HCT116 (cell line): ENCODE measurements at regions not wholly inside any gene's neighbourhood (a gene's known extent, or its start where the extent isn't known, plus 50 kb on each side); places are given as distances from the start of the nearest gene placed in this dataset.

ENCODE experiments used
- ATAC-seq: fragments of 200-7000 bp; cut with Tn5 transposase; 2 replicates; pipeline ENCODE4 v1.9.1; 2020; ENCODE audit warnings: mild to moderate bottlenecking, moderate library complexity
- BruUV-seq: library from RNA; stranded (reverse); fragments of 400-500 nt; replicated peaks from 2 replicates; lab custom pipeline; 2021; lab: Mats Ljungman, UMichigan
- CTCF ChIA-PET: fragments of 300-600 bp; sonication (Branson Sonifier 250); formaldehyde crosslinking; loops from one replicate; lab custom pipeline; 2021; ENCODE audit warnings: antibody characterized with exemption; lab: Charles Lee
- POLR2A ChIA-PET: fragments of 300-600, 350-600 bp; sonication (Branson Sonifier 250); formaldehyde crosslinking; loops from one replicate; lab custom pipeline; 2021; ENCODE audit warnings: antibody characterized with exemption; lab: Charles Lee
- RAD21 ChIA-PET, 2 experiments: fragments of 300-600 bp; sonication (Branson Sonifier 250); formaldehyde crosslinking; loops; one replicate each; lab custom pipeline; 2023; ENCODE audit warnings: low total read pairs in 2 of 2; ENCODE audit not compliant: uncharacterized antibody in 2 of 2, unreplicated experiment in 2 of 2, low non-redundant PET in 1 of 2; lab: Charles Lee
- DNase-seq: peaks from one replicate; pipeline ENCODE4 v3.0.0-alpha.2; 2010; ENCODE audit warnings: low read depth, low spot score
- H2AFZ ChIP-seq: fragments of 200-600 bp; shearing (Covaris generic), sonication (generic); 2 replicates; pipeline ENCODE4 v1.6.1; 2017; ENCODE audit warnings: low read depth, mixed run types, mixed read lengths, antibody characterized with exemption, low read length; ENCODE audit not compliant: poor library complexity, severe bottlenecking
- H3K27ac ChIP-seq: 2 replicates; pipeline ENCODE4 v1.5.1; 2012; ENCODE audit warnings: low read depth, low read length
- H3K27me3 ChIP-seq: fragments of 200-600 bp; sonication (generic); 2 replicates; pipeline ENCODE4 v1.6.1; 2016; ENCODE audit warnings: mixed run types, low read length, mixed read lengths; ENCODE audit not compliant: insufficient read depth
- H3K36me3 ChIP-seq, 2 experiments: fragments of 200-500 bp in 1 of 2; fragments of 200-600 bp in 1 of 2; sonication (Bioruptor generic) in 1 of 2; sonication (generic) in 1 of 2; 2 replicates each; pipeline versions ENCODE4 v1.5.1 to v1.6.1; 2014 to 2016; ENCODE audit warnings: low read length in 2 of 2, inconsistent platforms in 1 of 2, mixed read lengths in 1 of 2, mixed run types in 1 of 2; ENCODE audit not compliant: insufficient read depth in 2 of 2, control insufficient read depth in 1 of 2
- H3K4me1 ChIP-seq, 2 experiments: fragments of 200-600 bp in 1 of 2; sonication (generic) in 1 of 2; 2 replicates each; pipeline versions ENCODE4 v1.5.1 to v1.6.1; 2012 to 2017; ENCODE audit warnings: low read length in 2 of 2, inconsistent platforms in 1 of 2, mild to moderate bottlenecking in 1 of 2, mixed read lengths in 1 of 2, mixed run types in 1 of 2, moderate library complexity in 1 of 2; ENCODE audit not compliant: insufficient read depth in 2 of 2, control insufficient read depth in 1 of 2
- H3K4me2 ChIP-seq: fragments of 200-600 bp; sonication (generic); 2 replicates; pipeline ENCODE4 v1.6.1; 2017; ENCODE audit warnings: mixed run types, low read length, mixed read lengths
- H3K4me3 ChIP-seq, 2 experiments: fragments of 200-600 bp in 1 of 2; sonication (generic) in 1 of 2; replicated peaks in 1 of 2; 2 replicates each; pipeline ENCODE4 v1.5.1; 2011 to 2016; ENCODE audit warnings: low read length in 2 of 2, control low read depth in 1 of 2, low read depth in 1 of 2, mild to moderate bottlenecking in 1 of 2, mixed read lengths in 1 of 2, mixed run types in 1 of 2
- H3K79me2 ChIP-seq: fragments of 200-600 bp; sonication (generic); 2 replicates; pipeline ENCODE4 v1.6.1; 2017; ENCODE audit warnings: mild to moderate bottlenecking, mixed run types, low read length, moderate library complexity, mixed read lengths; ENCODE audit not compliant: insufficient read depth
- H3K9ac ChIP-seq: fragments of 200-600 bp; sonication (generic); 2 replicates; pipeline ENCODE4 v1.6.1; 2016; ENCODE audit warnings: low read length, mixed read lengths
- H3K9me2 ChIP-seq: fragments of 200-600 bp; sonication (generic), shearing (Covaris generic); 2 replicates; pipeline ENCODE4 v1.6.1; 2017; ENCODE audit warnings: mixed run types, mild to moderate bottlenecking, moderate library complexity; ENCODE audit not compliant: insufficient read depth
- H3K9me3 ChIP-seq, 2 experiments: fragments of 200-500 bp in 1 of 2; fragments of 200-600 bp in 1 of 2; sonication (Bioruptor generic) in 1 of 2; sonication (generic) in 1 of 2; 2 replicates each; pipeline ENCODE4 v1.6.1; 2014 to 2017; ENCODE audit warnings: low read length in 2 of 2, mixed read lengths in 2 of 2, inconsistent platforms in 1 of 2, low read depth in 1 of 2, mild to moderate bottlenecking in 1 of 2, mixed run types in 1 of 2, moderate library complexity in 1 of 2; ENCODE audit not compliant: control insufficient read depth in 1 of 2, insufficient read depth in 1 of 2
- H4K20me1 ChIP-seq: fragments of 200-600 bp; sonication (generic), shearing (Covaris generic); 2 replicates; pipeline ENCODE4 v1.6.1; 2017; ENCODE audit warnings: mixed run types, mild to moderate bottlenecking, moderate library complexity; ENCODE audit not compliant: insufficient read depth
- CTCF ChIP-seq, 3 experiments: fragments of 200-600 bp in 1 of 3; sonication (generic) in 1 of 3; IDR thresholded peaks in 2 of 3; conservative IDR thresholded peaks in 1 of 3; 2 replicates each; pipeline ENCODE4 v1.5.1; 2012 to 2017; ENCODE audit warnings: low read depth in 2 of 3, low read length in 2 of 3, antibody characterized with exemption in 1 of 3, borderline replicate concordance in 1 of 3, control low read depth in 1 of 3, mild to moderate bottlenecking in 1 of 3, mixed read lengths in 1 of 3, mixed run types in 1 of 3, moderate library complexity in 1 of 3; ENCODE audit not compliant: insufficient read depth in 1 of 3
- EGR1 ChIP-seq: IDR thresholded peaks from 2 replicates; pipeline ENCODE4 v1.6.1; 2012; ENCODE audit warnings: low read depth
- ELF1 ChIP-seq: IDR thresholded peaks from 2 replicates; pipeline ENCODE4 v1.6.1; 2012; ENCODE audit warnings: low read depth, borderline replicate concordance
- EZH2 ChIP-seq: fragments of 200-600 bp; sonication (generic); IDR thresholded peaks from 2 replicates; pipeline ENCODE4 v1.6.1; 2017; ENCODE audit warnings: antibody characterized with exemption, mixed run types
- FOSL1 ChIP-seq: IDR thresholded peaks from 2 replicates; pipeline ENCODE4 v1.6.1; 2012; ENCODE audit warnings: low read depth
- POLR2A ChIP-seq: IDR thresholded peaks from 2 replicates; pipeline ENCODE4 v1.7.0; 2011; ENCODE audit warnings: borderline replicate concordance; ENCODE audit not compliant: insufficient read depth, insufficient read length; ENCODE audit errors: extremely low read depth
- REST ChIP-seq: IDR thresholded peaks from 2 replicates; pipeline ENCODE4 v1.6.1; 2012; ENCODE audit warnings: low read depth
- ZFX ChIP-seq: fragments of 450-650 bp; IDR thresholded peaks from 2 replicates; pipeline ENCODE4 v1.6.1; 2017
- intact Hi-C: fragments of 100-400 bp; cut with micrococcal nuclease; formaldehyde crosslinking; loops from 2 replicates; pipeline ENCODE4 v1.10.0; 2022

- Histone ChIP-seq H3K4me3 (no peak overlapping the region), H3K36me3 (no peaks in the 10 kb centered on the region), H3K4me1 (no peaks in the 10 kb centered on the region), H3K4me2 (no peak overlapping the region), H3K9me2 (no peaks in the 10 kb centered on the region), H3K27me3 (no peaks in the 10 kb centered on the region), H3K27ac (no peak overlapping the region), H2AFZ (no peak overlapping the region), H3K9me3 (no peaks in the 10 kb centered on the region; a peak in 1 of 4 replicates), H4K20me1 (no peaks in the 10 kb centered on the region), H3K9ac (no peak overlapping the region), H3K79me2 (no peaks in the 10 kb centered on the region)
- no peak for TF ChIP-seq CTCF (IDR thresholded peaks at IDR 0.05 in 2 of 3, conservative IDR thresholded peaks at IDR 0.05 in 1 of 3; ENCODE audit: borderline replicate concordance in 1 of 3, insufficient read depth in 1 of 3, low read depth in 2 of 3, low read length in 2 of 3)
- TF ChIP-seq FOSL1 = no peak
- no peak for TF ChIP-seq REST
- TF ChIP-seq POLR2A = no peak
- no peak for TF ChIP-seq EZH2
- no peak for TF ChIP-seq EGR1
- no peak for TF ChIP-seq ZFX
- TF ChIP-seq ELF1 = no peak
- RAD21 ChIA-PET = no interaction called here
- DNase-seq (no peak), ATAC-seq (no peak)
- intact Hi-C loops = no loop called here
- POLR2A ChIA-PET = no interaction called here
- CTCF ChIA-PET = no interaction called here
- no TSS peak for BruUV-seq
Measured at GRCh38 chr14:98682726-98683125, 589.3 kb downstream of the BCL11B start.
